ENCODE measurements at regions not wholly inside any gene's neighbourhood (a gene's known extent, or its start where the extent isn't known, plus 50 kb on each side); places are given as distances from the start of the nearest gene placed in this dataset.

DNA sequence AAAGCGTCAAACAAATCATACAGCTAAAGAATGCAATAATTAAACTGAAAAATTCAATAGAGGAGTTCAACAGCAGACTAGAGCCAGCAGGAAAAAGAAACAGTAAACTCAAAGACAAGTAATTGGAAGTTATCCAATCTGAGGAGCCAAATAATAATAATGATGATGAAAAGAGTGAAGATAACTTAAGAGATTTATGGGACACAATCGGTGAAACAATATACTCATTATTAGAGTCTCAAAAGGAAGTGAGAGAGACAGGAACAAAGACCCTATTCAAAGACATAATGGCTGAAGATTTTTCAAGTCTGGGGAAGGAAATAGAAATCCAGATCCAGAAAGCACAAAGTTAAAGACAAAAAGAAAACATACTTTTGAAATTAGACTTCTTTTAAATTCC is 263.9 kb upstream of the NR4A3 start:
- TF ChIP-seq CTCF (IDR thresholded peaks at IDR 0.05) (no peak), PHF8 (IDR thresholded peaks at IDR 0.05; ENCODE audit: borderline replicate concordance, low read depth) (no peak), POLR2A (IDR thresholded peaks at IDR 0.05; ENCODE audit: low read length) (no peak), EP300 (IDR thresholded peaks at IDR 0.05) (no peak), KDM1A (IDR thresholded peaks at IDR 0.05; ENCODE audit: low read depth) (no peak), ESRRA (IDR thresholded peaks at IDR 0.05; ENCODE audit: borderline replicate concordance, low read length) (no peak), HOXA7 (CRISPR knock-in tag; IDR thresholded peaks at IDR 0.05) (no peak), BHLHE40 (IDR thresholded peaks at IDR 0.05; ENCODE audit: low read depth, low read length) (no peak)
- TF ChIP-seq, protein P1, sequence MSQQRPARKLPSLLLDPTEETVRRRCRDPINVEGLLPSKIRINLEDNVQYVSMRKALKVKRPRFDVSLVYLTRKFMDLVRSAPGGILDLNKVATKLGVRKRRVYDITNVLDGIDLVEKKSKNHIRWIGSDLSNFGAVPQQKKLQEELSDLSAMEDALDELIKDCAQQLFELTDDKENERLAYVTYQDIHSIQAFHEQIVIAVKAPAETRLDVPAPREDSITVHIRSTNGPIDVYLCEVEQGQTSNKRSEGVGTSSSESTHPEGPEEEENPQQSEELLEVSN (IDR thresholded peaks at IDR 0.05; ENCODE audit: borderline replicate concordance, low read depth), result no peak
- TF ChIP-seq, protein P2, sequence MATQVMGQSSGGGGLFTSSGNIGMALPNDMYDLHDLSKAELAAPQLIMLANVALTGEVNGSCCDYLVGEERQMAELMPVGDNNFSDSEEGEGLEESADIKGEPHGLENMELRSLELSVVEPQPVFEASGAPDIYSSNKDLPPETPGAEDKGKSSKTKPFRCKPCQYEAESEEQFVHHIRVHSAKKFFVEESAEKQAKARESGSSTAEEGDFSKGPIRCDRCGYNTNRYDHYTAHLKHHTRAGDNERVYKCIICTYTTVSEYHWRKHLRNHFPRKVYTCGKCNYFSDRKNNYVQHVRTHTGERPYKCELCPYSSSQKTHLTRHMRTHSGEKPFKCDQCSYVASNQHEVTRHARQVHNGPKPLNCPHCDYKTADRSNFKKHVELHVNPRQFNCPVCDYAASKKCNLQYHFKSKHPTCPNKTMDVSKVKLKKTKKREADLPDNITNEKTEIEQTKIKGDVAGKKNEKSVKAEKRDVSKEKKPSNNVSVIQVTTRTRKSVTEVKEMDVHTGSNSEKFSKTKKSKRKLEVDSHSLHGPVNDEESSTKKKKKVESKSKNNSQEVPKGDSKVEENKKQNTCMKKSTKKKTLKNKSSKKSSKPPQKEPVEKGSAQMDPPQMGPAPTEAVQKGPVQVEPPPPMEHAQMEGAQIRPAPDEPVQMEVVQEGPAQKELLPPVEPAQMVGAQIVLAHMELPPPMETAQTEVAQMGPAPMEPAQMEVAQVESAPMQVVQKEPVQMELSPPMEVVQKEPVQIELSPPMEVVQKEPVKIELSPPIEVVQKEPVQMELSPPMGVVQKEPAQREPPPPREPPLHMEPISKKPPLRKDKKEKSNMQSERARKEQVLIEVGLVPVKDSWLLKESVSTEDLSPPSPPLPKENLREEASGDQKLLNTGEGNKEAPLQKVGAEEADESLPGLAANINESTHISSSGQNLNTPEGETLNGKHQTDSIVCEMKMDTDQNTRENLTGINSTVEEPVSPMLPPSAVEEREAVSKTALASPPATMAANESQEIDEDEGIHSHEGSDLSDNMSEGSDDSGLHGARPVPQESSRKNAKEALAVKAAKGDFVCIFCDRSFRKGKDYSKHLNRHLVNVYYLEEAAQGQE (IDR thresholded peaks at IDR 0.05), result no peak
